ENCODE measurements at regions not wholly inside any gene's neighbourhood (a gene's known extent, or its start where the extent isn't known, plus 50 kb on each side); places are given as distances from the start of the nearest gene placed in this dataset.
A peak's percentile ranks its signal among the peaks of the same experiment; 100 is the strongest.

DNA sequence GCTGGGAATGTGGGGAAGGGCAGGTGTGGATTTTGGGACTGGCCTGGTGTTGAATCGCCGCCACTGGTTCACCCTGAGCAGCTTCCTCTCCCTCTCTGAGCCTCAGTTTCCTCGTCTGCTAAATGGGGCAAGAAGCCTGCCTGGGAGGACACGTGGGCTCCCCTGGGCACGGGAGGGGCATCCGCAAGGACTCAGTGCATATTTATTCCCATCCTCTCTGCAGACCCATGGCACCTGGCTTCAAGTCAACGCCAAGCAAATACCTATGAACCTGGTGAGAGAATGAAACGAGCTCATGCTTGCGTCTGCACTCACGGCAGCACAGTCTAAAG is 234.4 kb downstream of the PTPRU start:
- DNase-seq, result no peak

DNA sequence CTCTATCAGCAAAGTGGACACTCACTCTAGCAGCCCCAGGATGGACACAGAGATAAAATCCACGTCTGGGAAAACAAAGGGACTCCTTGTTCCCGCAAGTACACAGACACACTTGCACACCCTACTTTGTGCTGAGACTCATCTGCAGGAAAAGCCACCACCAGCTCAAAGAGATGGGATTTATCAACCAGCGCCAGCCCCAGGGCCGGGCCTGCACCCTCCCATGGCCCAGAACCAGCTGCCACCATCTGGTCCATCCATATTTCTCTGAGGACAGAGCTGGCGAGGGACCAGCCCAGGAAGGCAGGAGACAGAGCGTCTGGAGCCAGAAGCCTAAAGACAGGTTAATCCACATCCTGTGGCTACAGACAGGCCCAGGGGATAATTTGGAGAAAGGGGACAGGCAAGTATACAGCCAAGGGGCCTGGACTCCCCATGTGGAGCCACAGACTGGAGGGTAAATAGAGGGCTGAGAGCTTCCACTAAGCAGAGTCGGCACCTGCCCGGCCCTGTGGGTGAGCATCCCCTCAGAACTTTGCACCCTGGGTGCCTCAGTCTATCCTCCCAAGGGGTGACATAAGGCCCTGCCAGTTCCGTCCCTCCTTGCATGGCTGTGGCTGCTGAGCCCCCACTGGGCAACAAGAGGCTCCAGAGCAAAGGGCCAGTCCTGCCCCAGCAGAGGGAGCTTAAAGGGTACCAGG is 233.9 kb downstream of the PTPRU start:
- DNase-seq, result no peak

DNA sequence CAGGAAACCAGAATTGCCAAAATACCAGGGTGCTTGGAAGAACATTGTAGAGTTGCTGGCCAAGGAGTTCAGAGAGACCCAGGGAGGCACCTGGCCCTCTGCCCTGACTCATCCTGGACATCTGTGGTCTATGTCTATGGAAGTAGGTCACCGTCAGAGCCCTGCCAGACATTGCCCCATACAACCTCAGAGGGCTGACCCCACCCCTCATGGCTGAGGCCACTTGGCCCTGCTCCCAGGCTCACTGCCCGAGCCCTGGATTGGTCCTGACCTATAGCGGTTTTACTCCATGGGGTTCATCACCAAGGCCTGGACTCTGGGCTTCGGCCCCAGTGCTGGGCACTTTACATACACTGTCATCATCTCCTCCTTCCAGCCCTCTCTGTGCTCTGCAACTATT is 233.1 kb downstream of the PTPRU start:
- no peak for DNase-seq

DNA sequence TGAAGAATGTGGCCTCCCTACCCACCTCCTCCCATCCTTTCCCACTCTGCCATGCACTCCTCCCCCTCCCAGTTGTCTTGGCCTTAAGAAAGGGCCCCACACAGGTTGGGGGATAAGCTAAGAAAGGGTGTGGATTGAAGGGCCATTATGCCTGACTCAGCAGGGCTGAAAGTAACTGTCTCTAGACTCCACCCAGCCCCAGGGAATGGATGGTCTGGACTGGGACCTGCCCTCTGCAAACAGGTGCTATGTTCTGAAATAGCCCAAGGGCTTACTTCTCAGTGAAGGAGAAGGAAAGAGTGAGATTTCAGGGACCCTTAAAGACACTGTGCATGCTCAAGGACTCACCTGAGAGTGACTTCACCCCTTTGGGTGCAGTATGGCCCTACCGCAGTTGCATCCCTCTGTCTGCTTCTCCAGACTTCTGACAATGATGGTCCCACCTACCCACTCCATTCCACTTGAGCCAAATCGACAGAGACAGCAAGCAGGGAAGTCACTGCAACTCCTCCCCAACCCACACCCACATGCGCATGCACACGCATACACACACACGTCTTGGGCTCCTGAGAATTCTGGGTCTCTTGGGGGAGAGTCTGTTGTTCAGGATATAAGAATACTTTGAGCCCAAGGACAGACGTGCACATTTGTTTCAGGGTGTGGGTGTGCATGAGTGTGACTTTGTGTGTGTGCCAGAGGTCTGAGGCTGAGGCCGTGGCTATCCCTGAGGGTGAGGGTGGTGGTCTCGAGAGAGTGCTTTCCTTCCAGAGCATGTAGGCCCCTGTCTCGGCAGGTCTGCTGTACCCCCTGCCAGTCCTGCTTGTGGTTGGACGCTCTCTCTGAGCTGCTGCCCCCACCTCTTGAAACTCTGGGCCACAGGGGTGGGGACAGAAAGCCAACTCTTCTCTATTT is 231.9 kb downstream of the PTPRU start:
- no peak for DNase-seq

DNA sequence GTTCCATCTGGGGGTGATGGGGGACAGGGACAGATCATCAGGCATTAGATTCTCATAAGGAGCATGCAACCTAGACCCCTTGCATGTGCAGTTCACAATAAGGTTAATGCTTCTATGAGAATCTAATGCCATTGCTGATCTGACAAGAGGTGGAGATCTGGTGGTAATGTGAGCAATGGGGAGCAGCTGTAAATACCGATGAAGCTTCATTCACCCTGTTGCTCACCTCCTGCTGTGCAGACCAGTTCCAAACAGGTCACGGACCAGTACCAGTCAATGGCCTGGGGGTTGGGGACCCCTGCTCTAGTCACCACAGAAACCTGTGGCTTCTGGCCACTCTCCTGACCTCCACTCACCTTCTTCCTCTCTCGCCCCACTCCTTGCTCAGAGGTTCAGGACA is 229.9 kb downstream of the PTPRU start:
- no peak for DNase-seq

DNA sequence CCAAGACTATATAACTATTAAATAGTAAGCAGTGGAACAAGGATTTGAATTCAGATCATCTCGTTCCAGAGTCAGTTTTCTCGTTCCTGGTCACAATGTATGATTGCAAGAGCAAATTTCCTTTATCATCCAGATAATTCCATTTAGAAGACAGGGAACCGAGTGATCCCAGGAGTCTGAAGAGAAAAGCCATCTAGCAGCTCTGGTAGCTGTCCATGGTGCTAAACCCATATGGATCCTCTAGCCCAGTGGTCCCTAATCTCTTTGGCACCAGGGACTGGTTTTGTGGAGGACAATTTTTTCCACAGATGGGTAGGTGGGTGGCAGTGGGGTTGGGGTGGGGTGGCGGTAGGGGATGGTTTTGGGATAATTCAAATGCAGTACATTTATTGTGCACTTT is 229.4 kb downstream of the PTPRU start:
- peak; percentile 9 for DNase-seq

DNA sequence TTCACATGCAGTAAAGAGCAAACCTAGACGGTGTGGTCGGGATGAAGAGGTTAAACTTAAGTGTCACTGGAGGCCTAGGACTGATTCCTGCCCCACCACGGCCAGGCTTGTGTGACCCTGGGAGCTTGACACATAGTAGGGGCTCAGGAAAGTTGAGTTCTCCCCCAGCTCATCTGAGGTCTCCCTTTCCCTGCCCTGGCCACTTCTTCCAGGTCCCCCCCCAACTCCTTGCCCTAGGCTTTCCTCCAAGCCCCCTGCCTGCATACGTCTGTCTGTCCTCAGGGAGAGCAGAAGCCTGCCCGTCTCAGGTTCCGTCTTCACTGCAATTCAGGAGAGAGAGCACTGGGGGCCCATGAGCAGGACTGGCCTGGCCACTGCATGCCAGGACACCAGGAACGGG is 225.8 kb downstream of the PTPRU start:
- no peak for DNase-seq

DNA sequence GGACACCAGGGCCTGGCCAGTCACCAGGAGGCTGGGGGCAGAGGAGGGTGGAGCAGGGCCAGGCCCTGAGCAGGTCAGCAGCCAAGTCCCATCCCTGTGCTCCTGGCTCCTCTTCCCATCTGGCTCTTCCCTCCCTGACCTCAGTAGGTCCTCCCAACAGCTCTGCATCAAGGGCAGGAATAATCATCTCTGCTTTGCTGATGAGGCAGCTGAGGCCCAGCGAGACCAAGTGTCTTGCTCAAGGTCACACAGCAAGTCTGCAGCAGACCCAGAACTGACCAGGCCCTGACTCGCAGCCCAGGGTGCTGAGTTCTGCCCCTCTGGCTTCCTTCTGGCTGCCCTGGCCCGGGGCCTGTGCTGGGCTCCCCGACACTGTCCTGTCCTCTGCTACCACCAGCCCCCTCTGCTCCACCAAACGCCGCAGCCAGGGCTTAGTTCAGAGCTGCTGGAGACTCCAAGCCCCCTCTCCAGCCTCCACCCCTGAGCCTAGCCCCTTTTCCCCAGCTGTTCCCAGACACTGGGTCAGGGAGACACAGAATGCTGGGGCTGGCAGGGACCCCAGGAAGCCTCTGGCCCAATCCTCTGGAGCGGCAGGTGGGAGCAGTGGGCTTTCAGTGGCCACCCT is 224.9 kb downstream of the PTPRU start:
- no peak for DNase-seq

DNA sequence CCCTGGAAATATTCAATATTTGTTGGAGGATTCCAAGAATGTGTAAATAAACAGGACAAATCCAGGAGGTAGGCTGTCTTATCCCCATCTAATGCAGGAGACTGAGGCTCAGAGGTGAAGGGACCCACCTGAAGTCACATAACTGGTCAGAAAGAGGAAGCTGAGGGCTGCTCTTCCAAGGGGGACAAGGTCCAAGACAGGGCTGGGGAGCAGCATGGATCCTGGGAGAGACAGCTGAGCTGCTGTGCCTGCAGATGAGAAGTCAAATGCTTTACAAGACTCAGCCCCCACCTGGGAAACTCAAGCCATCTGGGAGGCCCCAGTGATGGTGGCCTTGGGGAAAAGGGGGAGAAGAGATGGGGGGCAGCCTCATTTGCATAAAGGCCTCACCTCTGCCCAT is 224.4 kb downstream of the PTPRU start:
- no peak for DNase-seq

DNA sequence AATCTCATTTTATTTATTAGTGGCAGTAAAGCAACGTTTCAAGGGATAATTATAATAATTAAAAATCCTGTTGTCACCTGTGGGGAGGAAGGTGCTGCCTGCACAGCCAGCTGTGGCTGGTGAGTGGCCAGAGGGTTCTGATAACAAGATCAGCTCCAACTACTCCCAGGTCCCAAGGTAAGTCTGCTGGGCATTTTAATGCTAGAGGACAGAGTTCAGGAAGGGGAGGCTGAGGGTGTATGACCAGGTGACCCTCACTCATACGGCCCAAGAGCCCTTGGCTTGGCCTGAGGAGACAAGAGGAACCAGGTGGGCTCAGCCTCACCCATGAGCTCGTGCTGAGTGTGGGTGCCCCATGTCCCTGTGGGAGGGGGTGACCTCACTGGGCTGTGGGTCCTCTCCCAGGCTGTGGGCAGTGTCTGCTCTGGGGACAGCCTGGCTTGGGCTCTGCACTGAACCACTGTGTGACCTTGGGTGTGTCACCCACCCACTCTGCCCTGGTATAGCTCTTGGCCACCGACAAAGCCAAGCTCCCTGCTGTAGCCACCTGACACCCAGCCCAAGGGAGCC is 223.8 kb downstream of the PTPRU start:
- no peak for DNase-seq

DNA sequence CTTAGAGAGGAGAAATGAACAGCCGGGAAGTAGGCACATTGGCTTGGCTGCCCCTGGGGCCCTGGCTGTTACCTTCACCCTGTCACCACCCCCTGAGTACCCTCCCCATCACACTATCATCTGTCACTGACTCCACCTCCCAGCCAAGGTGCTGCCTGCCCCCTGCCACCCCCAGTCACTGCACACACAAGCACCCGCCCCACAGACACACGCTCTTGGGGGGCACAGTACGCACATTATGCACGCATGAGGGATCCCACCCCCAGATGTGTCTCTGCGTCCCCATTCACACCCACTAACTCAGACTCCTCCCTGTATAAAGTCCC is 223.3 kb downstream of the PTPRU start:
- DNase-seq, result no peak

DNA sequence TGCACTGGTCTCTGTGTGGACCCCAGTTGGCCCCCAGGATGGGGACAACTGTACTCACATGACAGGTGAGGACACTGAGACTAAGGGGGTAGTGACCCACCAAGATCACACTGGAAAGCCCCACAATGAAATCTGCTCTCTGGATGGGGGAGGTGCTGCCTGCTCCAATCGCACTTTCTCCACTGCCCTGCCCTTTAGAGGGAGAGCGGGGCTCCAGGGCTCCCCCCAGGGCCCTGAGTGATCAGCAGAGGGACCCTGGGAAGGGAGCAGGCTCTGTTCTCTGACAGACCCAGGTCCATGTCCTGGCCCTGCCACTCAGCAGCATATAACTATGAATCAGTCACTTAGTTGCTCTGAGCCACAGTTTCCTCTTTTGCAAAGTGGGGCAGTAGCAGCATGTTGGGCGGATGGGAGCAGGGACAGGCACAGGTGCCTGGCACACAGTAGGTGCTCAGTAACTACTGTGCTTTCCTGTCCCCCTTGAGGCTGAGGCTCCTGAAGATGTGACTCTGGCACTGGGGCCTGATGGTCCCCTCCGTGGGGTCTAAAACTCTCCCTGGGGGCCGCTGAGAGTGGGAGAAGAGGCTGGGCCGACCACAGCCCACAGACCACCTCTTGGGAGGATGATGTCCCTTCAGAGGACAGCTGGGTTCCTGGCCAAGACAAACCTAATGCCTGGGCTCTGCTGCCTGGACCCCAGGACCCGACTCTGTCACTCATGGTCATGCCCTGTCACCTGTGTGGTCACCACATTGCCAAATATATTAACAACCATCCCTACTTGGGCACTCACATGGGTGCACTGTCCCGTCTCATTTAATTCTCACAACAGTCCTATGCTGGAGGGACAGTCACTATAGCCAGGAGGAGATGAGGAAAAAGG is 222.7 kb downstream of the PTPRU start:
- no peak for DNase-seq

DNA sequence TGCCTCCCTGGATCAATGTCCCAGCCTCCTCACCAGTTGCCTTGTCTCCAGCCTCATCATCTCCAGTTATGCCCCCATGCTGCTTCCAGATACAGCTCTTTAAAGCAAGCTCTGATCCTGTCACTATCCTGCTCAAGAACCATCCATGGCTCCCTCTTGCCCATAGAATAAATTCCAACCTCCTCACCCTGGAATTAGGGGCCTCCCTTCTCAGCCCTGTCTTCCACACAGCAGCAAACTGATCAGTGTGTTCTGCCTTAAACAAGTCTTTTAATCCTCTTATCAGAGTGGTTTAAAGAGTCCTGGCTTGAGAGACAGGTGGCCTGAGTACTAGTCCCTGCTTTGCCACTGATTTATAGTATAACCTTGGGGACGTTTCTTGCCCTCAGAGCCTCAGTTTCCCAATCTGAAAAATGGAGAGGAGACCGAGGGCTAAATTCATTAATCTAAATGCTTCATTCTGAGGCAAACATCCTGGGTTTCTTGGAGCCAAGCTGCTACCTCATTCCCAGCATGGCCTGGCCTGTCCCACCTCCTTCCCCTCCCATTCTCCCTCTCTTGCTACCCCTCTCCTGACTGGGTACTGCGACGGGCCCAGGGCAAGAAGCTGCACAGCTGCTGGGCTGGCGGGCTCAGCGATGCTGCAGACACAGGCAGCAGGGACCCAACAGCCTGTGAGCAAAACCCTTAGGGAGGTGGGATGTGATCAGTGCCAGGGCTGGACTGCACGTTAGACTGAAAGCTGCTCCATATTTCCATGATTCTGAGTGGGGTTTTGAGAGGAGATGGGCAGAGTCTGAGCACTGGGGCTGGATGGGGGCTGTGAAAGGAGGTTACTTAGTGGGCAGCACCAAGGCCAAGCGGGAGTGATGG is 221.4 kb downstream of the PTPRU start:
- no peak for DNase-seq

DNA sequence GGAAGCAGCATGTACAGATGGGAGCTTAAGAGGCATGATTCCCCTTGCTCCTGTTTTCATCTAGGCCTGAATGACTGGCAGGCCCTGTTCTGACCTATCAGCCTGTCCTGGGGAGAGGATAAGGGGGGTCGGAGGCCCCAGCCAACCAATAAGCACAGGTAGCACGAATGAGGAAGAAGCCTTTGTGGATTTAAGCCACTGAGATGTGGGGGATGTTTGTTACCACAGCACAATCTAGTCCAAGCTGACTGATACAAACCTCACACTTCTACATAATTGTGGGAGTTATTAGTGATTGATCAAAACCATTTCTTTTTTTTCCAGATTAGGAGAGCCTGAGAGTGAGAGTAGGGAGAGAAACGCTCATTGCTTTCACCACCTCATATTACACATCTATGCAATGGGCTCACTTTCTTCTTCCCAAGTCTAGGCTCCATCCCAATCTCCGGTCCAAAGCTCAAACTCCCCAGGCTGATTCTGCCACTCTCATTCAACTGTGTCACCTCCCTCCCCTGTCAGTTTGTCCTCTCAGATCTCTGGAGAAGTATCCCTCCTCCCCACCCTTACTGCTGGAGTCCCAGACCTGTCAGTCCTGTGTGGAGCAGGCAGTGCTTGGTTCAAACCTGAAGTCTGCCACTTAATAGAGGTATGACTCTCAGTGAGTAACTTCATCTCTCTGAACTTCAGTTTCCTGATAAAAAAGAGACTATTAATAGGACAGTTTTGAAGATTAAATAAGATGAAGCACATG is 220.5 kb downstream of the PTPRU start:
- DNase-seq, result no peak

DNA sequence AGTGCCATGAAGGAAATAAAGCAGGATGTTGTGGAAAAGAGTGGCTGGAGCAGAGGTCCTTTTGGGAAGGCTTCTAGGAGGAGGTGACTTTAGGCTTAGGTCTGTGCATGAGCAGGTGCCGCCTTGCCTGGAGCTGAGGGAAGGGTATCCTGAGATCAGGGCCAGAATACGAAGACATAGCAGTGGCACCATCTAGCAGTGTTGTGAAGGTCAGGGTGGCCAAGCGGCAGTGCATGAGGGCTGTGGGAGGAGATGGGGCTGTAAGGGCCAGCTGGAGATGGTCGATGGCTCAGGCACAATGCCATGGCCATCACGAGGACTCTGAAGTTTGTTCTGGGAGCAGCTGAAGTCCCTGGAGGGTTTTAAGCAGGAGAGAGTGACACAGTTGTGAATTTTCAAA is 219.5 kb downstream of the PTPRU start:
- DNase-seq, result no peak

DNA sequence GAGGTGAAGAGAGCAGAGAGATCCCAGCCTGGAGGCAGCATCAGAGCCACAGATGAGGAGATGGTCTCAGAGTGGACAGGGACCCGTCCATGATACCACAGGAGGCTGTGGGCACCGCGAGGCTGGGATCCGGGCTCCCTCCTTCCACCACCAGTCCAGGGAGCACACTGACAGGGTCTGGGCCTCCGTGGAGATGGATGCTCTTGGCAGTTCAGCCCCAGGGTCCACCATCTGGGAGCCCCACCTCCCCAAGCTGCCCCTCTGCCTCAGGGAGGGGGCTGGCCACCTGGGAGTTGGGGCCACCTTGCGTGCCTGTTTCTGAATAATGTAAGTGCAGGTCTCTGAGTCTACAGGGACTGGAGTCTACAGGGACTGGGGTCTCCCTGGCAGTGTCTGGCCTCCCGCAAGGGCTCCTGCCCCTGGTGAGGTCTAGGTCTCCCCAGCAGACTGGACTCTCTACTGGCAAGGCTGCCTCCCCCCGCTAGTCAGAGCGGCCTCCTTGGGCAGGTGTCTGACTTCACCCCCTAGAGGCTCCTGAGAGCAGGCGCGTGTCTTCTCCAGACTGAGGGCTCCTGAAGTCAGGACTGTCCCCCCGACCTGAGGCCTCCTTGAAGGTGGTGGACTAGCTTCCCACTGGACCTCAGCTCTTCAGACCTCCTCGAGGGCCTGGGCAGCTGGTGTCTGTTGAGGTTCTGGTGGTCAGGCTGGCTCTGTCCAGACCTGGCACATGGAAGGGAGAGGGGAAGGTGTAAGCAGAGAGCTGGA is 218.5 kb downstream of the PTPRU start:
- no peak for DNase-seq

DNA sequence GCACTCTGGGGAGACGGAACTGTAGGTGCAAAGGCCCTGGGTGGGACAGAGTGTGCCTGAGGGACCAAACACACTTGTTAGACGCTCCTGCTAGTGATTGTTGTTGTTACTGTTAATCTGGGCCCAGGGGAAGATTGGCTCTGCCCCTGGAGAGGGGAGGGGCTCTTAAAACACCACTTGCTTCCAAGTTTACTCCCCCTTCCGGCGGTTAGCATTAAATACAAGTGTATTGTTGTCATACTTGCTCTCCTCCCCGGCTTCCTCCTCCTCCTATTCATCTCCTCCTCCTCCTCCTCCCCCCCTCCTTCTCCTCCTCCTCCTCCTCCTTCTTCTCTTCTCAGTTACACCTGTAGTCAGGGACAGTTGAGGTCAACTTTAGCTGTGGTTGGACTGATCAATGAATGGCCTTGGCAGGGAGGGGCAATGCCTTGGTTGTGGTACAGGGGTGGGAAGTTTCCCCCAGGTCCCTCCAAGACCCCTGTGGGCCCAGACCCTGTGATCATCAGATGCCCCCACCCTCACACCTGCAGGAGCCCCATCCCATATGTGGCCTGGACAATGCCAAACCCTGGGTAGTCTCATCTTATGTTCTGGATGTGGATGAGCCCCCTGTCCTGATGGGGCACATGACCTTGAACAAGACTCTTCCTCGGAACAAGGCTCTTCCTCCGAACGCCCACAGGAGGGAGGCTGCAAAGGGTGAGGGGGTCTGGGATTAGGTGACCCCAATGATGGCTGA is 217.3 kb downstream of the PTPRU start:
- peak; percentile 46 for DNase-seq

DNA sequence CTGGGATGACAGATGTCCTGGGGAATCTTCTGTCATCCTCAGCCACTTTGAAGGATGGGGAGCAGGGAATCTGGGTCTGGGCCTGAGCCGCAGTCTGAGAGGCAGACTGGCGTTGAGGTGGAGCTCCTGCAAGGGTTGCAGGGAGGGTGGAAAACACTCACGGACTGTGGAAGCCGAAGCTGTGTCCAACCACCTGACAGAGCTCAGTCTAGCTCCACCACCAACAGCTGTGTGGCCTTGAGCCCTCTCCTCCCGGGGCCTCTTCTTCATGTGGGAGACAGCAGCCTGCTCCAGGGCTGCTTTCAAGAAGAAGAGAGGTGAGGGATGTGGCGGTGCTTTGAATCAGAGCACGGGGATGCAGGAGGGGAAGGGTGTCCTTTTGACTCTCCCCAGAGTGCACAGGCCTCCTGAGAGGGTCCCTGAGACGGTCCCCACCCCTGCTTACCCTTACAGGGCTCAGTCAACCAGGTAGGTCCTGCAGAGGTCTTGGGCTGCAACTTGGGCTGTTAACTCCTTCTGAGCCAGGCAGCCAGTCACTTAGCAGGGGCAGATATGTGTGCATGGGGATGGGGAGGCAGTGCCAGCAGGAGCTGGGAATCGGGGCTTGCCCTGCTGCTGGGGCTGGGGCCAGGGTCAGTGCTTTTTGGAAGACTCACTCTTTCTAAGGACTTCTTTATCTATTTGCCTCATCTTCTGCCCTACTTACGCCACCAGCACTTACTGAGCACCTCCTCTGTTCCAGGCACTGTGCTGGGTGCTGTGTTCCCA is 216.3 kb downstream of the PTPRU start:
- DNase-seq, result no peak
